Neural progenitor cell (in vitro differentiated cells): ENCODE measurements at regions not wholly inside any gene's neighbourhood (a gene's known extent, or its start where the extent isn't known, plus 50 kb on each side); places are given as distances from the start of the nearest gene placed in this dataset.

Source experiments
- EZH2 ChIP-seq: fragments of 200-600 bp; sonication (generic); IDR thresholded peaks from 2 replicates; pipeline ENCODE4 v1.6.1; 2017; ENCODE audit warnings: antibody characterized with exemption, mild to moderate bottlenecking, moderate library complexity
- EZH2phosphoT487 ChIP-seq: fragments of 200-600 bp; sonication (generic); IDR thresholded peaks from 2 replicates; pipeline ENCODE4 v1.6.1; 2017; ENCODE audit warnings: antibody characterized with exemption
- TF ChIP-seq, protein P1 (sequence below): fragments of 200-600 bp; sonication (generic); IDR thresholded peaks from 2 replicates; pipeline ENCODE4 v1.5.1; 2017; ENCODE audit warnings: antibody characterized with exemption, mild to moderate bottlenecking

DNA sequence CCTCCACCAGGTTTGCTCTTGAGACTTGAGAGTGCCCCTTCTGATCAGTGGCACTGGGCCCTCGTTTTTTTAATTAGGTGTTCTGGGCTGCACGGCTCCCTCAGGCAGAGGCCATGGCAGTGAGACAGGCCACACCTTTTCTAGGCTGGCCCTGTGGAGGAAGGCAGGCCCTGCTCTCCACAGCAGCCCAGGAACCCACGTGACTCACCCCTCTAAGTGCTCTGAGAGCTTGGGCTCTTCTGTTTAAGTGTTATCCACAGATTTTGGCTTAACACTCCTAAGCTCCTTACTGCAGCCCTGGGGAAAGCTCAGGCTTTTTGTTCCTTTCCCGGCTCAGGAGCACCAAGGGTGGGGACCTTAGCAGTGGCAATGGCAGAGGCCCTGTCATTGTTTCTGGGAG, 463.2 kb upstream of the GBE1 start:
- TF ChIP-seq, protein P1, sequence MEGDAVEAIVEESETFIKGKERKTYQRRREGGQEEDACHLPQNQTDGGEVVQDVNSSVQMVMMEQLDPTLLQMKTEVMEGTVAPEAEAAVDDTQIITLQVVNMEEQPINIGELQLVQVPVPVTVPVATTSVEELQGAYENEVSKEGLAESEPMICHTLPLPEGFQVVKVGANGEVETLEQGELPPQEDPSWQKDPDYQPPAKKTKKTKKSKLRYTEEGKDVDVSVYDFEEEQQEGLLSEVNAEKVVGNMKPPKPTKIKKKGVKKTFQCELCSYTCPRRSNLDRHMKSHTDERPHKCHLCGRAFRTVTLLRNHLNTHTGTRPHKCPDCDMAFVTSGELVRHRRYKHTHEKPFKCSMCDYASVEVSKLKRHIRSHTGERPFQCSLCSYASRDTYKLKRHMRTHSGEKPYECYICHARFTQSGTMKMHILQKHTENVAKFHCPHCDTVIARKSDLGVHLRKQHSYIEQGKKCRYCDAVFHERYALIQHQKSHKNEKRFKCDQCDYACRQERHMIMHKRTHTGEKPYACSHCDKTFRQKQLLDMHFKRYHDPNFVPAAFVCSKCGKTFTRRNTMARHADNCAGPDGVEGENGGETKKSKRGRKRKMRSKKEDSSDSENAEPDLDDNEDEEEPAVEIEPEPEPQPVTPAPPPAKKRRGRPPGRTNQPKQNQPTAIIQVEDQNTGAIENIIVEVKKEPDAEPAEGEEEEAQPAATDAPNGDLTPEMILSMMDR = no peak
- TF ChIP-seq EZH2 (no peak), EZH2phosphoT487 (no peak)
